Superior temporal gyrus (tissue), 1 donor: ENCODE measurements at regions not wholly inside any gene's neighbourhood (a gene's known extent, or its start where the extent isn't known, plus 50 kb on each side); places are given as distances from the start of the nearest gene placed in this dataset.

Experiments
- DNase-seq: peaks from one replicate; pipeline ENCODE4 v3.0.0-alpha.2; 2016; ENCODE audit errors: extremely low spot score

DNA sequence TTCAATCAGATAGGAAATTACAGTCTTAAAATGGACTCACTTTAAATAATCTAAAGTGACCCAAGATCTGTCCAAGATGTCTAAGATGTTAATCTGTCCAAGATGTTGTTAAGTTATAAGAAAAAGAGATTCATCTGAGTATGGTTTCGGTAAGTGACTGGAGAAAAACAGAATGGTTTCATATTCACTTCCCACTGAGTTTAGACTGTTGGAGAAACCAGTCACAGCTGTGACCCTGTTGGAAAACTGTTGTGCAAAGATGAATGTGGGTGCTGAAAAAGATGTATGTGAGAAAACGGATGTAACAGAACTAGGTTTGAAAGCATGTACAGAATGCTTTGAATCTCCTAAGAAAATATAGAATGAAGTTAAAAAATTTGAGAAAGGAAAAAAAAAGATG is 325.9 kb downstream of the COL12A1 start:
- DNase-seq = peak; percentile 38

DNA sequence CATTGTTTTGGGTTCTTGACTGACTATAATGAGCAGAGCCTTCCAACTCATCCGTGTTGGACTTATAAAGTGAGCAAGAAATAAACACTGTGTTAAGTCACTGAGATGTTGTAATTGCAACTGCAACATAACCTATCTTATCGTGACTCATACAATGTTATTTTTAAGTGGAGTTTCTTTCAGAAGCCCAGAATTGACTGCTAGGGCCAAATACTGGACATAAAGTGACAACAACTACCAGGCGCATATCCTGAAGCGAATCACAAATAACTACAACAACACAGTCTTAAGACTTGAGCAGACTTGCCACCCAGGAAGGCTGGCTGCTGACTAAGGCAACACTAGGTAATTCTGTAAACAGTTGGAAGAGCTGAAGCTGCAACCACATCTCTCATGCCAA is 326.6 kb downstream of the COL12A1 start:
- DNase-seq = peak; percentile 45

DNA sequence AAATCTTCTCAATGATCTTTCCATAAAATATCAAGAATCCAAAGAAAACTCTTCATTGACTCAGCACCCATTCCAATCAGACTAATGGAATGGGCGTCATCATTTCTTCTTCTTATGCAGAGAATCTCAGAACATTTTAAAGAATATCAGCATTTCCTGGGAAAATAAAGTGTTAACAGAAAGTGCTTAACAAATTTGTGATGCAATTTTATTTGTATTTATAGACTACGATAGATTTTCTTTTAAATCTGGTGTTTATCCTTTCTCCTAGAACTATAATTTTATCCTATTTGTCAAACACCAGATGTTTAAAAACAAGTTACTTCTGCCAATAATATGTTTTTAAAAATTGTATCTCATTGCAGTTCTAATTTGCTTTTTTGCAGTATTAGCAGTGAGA is 330.7 kb downstream of the COL12A1 start:
- DNase-seq = no peak

DNA sequence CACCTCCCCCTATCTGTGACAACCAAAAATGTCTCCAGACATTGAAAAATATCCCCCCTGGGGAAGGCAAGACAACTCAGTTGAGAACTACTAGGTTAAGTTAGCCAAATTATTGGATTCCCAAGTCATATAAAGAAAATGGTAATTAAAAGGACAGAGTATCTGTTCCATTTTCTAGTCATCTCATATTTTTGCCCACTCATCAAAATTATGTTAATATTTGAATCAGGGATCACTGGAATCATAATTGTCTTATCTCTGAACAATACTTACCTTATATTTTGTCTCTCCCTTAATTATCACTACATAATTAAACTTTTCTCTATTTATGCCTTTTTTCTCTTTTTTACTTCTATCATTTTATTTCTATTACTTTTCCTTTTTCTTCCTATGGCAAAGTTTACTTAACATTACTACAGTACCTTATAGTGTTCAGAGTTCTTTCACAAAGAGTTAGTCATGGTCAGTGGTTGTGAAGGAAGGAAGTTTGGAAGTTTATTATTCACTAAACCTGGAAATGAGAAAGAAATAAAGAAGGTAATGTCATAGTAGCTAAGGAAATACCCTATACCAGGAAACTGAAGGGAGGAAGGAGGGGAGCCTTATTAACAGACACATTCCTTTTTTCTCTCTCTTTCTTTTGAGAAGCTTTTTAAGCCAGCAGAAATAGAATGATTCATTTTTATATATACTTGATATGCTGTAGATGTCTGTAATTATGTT is 332.9 kb downstream of the COL12A1 start:
- DNase-seq = no peak

DNA sequence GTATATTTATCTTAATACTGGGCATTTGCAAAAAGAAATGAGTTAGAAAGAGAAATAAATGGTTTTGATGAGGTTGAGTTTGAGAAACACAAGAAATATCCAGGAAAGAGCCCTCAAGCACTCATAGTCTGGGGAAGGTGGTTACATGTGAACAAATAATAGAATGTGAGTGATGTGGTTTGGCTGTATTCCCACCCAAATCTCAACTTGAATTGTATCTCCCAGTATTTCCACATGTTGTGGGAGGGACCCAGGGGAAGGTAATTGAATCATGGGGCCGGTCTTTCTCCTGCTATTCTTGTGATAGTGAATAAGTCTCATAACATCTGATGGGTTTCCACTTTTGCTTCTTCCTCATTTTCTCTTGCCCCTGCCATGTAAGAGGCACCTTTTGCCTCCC is 334.1 kb downstream of the COL12A1 start:
- DNase-seq = no peak

DNA sequence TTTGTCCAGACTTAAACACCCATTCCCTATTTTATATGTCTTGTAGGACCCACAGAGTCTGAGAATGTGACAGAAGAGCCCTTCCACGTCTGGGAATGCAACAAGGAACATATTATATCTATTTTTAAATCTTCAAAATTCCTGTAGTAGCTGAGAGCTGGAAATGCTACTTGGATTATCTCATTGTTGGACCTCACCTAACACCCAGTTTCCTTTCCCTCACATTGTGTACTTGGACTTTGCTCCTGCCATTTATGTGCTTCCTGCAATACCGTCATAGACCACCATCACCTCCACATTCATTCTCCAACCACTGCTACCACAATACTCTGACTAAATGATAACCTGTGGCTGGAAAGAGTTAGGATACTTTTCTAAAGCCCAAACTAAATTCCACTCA is 335.4 kb downstream of the COL12A1 start:
- DNase-seq = no peak

DNA sequence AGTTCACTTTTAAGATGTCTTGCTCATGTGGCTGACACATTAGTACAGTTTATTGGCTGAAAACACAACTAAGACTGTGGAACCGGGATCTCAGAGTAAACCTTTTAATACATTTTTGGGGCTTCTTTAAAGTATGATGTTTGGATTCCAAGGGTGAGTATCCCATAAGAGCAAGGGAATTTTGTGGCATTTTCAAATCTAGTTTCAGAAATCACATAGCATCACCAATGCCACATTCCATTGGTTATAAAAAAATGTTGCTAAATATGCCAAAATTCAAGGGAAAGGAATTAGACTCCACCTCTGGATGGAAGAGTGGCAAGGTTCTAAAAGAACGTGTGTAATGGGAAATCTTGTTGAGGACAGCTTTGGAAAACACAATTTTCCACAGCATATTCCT is 338.6 kb downstream of the COL12A1 start:
- no peak for DNase-seq

DNA sequence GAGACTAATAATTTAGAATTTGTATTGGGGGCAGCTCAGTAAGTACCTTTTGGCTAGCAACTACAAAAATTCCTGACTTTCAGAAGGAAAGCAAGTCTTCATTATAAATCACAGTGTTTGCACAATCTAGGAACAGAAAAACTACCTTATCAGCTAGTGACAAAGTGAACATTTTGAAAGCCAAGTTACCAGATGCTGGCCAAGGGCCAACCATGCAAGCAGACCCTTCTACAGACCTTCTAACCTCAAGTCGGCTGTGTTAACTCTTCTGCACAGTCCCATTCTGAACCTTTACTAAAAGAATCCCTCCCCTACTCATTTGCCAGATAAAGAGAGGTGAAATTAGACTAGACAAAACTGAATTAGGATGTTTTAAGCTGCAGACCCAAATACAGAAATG is 341.9 kb downstream of the COL12A1 start:
- DNase-seq = no peak

DNA sequence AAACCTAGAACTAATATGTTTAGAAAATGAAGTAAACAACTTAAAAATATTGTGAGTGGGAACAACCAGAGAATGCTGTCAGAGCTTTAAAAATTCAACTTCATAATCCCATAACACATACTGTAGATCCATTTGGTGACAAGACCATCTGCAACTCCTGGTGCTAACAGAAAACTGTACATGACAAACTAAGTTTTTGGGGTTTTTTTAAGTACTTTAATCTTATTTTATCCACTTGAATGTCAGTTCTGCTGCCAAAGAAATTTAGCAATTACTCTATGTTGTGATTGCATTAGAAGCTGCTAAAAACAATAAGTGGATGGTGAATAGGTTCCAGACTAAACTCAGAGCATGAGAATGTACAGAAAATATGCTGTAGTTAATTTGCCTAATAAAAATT is 345.4 kb downstream of the COL12A1 start:
- DNase-seq = no peak

DNA sequence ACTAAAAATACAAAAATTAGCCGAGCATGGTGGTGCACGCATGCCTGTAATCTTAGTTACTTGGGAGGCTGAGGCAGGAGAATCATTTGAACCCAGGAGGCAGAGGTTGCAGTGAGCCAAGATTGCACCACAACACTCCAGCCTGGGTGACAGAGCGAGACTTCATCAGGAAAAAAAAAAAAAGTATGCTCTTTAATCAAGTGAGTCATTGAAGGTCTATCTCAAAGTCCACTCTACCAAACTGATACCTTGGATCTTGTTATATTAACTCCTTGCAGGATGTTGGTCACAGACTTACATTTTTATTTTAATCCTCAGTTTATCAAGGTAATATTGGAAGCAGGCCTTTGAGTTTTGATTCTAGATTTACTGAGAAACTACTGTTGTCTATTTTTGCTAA is 348.7 kb downstream of the COL12A1 start:
- DNase-seq = no peak

DNA sequence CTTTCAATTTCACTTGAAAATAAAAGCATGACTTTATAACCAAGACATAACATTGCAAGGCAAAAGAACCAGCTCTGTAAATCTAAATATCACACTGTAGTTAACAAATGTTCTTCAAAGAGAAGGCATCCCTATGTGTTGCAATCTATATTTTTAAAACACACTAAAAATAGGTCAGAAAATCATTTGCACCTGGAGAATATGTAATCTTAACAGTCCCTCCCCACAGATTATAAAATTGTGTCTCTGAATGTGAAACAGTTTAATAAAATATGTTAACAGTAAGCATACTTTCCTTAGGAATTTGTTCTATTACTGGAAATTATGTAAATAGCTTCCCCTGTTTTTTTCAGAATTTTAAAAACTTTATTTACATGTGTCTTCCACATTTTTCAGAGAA is 351.9 kb downstream of the COL12A1 start:
- no peak for DNase-seq

DNA sequence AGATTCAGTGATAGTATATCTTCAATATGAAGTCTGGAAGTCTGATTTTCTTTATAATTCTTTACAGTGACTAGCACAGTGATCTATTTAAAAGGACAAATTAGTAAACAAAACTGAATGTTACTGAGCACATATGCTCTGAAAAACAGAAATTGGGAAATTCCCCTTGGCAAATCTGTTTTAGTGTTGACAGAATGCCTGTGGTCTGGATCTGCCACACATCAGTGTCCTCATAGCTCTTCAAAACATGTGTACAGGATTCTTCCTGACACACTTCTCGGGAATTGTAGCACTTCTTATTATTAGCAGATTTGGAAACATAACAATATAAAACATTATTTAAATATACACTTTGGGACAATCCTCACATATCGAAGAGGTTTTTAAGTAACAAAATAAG is 354.3 kb downstream of the COL12A1 start:
- DNase-seq = no peak

DNA sequence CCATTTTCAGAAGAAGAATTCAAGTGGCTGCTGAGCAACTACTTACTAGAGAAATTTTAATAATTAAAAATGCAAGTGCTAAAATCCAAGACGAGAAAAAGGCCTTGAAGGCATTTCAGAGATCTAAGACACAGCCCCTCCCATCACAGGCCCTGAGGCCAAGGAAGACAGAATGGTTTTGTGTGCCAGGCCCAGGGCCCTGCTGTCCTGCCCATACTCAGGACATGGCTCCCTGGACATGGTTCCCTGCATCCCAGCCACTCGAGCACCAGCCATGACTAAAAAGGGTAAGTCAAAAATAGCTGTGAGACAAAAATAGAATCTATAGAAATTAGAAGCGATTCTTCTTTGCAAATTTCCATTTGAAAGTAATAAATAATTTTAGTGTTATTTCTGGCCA is 364.9 kb downstream of the COL12A1 start:
- no peak for DNase-seq

DNA sequence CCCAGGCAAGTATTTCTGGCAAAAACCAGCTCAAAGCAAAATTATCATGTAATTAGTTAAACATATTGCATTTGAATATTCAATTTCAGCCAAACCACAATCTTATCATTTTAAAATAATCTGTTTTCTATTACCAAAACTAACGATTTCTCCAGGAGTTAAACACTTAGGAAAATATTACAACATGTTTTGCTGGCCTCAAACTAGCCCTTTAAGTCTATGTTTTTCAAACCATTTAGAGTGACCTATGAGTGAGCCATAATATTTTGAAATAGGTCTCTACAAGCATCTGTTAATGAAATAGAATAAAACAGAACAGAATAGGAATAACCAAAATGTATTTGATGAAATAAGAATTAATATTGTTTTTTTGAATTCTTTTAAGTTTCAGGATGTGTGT is 370.9 kb downstream of the COL12A1 start:
- no peak for DNase-seq

DNA sequence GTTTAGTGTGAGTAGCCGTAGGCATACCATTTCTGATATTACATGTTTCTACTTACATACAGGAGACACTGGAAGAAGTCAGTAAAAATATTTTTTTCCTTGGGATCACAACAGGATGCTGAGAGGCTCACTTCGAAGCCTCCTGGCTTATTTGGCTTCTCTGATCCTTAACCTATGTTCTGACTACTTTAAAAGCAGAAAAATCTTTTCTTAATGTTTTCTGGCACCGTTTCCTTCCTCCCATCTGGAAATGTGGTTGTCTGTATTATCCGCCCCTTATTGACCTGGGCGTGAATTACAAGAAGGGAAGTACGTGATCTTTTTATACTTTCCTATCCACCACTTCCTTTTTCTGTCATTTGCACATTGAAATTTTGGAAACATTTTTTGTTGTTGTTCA is 379.6 kb downstream of the COL12A1 start:
- no peak for DNase-seq

DNA sequence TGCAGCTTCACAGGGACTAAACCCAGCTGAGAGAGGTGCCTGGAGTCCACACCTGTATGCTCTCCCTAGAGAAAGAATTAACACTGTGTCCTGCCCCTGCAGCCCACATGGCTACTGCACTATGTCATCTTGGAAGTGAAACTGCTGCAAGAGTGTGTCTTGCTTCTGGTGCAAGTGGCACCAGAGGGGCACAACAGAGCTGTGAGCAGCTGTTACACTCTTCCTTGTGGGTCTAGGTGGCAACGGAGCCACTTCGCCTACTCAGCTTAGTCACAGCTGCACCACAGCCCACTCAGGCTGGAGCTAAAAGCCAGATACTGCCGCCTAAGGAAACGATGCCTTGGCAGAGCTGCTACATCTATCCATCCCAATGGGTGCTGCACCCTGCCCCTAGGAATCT is 391.4 kb downstream of the COL12A1 start:
- DNase-seq = no peak

DNA sequence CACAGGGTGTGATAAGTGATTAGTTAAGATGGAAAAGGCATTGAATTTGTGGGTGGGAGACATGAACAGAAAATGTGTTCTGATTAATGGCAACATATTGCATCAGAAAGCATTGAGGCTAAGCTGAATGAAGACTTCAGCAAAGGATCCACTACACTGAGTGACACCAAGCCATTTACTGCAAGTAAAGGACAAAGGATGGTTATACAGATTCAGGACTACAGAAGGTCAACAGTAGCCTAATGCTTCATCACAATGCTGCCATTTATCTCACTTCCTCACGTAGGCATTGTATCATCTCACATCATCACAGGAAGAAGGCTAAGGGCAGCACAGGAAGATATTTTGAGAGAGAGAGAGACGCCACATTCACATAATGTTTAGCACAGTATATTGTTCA is 398.2 kb downstream of the COL12A1 start:
- DNase-seq = no peak

DNA sequence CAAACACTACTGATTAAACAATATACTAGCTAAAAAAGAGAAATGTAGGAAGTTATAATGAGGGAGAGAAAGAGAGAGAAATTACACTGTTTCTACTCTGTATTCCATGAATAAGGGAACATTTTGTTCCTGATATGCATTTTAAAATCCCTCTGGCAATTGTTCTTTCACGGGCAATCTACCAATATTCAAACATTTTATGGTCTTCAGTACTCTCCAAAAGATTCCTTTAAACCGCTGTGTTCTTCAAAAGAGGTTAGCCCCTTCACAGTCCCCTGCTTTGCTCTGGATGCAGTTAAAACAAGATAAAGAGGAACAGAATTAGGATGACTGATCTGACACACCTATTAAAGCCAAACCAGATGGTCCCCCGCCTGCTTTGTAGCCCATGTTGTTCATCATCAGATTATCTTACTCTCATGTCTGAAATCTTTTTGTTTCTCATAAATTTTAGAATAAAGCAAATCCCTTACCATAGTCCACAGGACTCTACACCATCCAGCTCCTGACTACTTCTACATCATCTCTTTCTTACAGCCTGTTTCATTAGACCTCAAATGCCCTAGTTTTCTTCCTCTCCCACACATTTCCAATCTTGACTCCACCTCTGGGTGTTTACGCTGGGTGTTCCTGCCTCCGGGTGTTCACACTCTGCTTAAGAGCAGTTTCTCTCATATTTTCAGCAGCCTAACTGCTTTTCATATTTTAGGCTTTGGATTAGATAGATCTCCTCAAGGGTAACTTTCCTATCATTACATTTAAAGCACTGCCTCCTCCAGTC is 399.7 kb downstream of the COL12A1 start:
- DNase-seq = no peak

DNA sequence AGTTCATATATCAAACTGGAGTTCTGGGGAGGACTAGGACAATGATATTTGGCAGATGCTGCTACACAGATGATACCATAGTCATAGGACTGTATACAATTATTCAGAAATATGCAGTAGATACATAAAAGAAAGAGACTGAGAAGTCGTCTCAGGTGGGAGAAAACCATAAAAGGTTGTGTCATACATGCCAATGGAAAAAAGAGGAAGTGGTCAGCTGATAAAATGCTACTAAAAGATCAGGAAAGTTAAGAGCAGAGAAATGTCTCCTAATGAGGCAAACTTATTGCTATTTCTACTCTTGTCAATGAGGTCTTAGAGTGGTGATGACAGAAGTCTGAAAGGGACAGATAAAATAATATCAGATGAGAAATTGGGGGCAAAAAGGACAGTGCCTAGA is 407.6 kb downstream of the COL12A1 start:
- DNase-seq = no peak

DNA sequence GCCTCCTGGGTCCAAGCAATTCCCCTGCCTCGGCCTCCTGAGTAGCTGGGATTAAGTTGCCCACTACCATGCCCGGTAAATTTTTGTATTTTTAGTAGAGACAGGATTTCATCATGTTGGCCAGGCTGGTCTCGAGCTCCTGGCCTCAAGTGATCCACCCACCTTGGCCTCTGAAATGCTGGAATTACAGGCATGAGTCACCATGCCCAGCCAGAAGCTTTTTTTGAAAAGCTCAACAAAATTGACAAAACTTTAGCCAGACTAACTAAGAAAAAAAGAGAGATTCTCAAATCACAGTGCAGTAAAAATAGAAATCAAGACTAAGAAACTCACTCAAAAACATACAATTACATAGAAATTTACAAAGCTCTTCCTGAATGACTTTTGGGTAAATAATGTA is 420.6 kb downstream of the COL12A1 start:
- DNase-seq = no peak

DNA sequence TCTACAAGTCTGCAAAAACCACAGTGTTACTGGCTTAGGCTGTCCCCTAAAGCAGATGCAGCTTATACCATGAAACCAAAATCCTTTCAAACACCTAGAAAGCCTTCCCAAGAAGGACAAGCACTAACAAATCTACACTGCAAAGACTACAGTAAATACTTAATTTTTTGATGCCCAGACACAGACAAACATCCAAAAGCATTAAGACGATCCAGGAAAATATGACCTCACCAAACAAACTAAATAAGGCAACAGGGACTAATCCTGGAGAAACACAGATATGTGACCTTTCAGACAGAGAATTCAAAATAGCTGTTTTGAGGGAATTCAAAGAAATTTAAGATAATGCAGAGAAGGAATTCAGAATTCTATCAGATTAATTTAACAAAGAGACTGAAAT is 423.5 kb downstream of the COL12A1 start:
- no peak for DNase-seq

DNA sequence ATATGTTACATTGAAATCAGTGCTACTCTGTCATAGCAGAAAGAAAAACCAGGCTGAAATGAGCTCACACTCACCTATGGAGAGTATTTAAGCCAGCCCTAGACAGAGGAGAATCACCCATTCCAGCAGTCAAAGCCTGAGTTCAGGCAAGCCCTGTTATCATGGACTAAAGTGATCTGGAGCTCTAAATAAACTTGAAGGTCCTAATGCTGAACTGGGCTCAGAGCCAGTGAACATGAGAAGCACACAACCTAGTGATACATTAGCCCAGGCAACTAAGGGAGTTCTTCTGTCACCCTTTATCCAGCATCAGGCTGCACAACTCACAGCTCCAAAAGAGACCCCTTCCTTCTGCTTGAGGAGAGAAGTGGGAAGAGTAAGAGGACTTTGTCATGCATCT is 425.0 kb downstream of the COL12A1 start:
- DNase-seq = no peak

DNA sequence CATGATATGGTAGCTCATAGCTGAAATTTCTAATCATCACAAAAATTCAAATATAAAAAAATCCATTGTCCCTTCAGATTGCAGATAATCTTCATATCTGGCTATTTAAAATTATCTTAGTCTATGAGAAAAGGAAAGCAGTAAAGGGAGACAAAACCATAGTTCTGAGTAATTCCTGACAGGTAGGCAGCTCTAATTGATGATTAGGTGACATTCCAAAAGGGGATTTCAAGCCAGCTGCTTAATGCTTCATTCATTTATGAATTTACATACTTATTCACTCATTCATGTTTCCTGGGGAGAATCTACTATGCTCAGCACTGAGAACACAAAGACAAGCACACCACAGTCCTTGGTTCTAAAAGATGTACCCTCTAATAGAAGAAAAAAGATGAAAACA is 437.1 kb downstream of the COL12A1 start:
- DNase-seq = no peak

DNA sequence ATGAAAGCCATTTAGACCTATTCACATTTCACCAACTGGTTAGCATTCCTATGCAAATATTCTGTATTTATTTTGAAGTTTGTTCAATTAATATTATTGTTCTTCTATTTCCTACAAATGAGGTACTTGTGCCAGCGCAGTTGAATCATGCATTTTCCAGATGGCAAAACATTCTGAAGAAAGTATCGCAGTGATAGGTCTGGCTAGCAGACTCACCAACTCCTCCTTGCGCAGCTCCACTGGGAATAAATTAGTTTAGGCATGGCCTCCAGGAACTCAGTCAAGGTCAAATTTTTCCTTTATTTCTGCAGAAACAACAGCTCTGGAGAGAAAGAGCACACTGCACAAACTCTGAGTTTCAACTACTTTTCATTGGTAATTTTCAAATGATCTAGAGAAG is 437.7 kb downstream of the COL12A1 start:
- DNase-seq = peak; percentile 8
